Endothelial cell (in vitro differentiated cells): ENCODE measurements at regions not wholly inside any gene's neighbourhood (a gene's known extent, or its start where the extent isn't known, plus 50 kb on each side); places are given as distances from the start of the nearest gene placed in this dataset.

Experiments
- DNase-seq: peaks from one replicate; pipeline ENCODE4 v3.0.0; 2021; ENCODE audit warnings: low spot score
- H3K27ac Mint-ChIP-seq: one replicate; pipeline ENCODE4 v1.8.0; 2021; ENCODE audit warnings: mixed read lengths, inconsistent platforms; ENCODE audit not compliant: unreplicated experiment
- H3K27me3 Mint-ChIP-seq: one replicate; pipeline ENCODE4 v1.8.0; 2021; ENCODE audit warnings: mild to moderate bottlenecking, moderate library complexity, mixed read lengths, inconsistent platforms; ENCODE audit not compliant: unreplicated experiment
- H3K36me3 Mint-ChIP-seq: one replicate; pipeline ENCODE4 v1.8.0; 2021; ENCODE audit warnings: mild to moderate bottlenecking, low read depth, mixed read lengths, inconsistent platforms; ENCODE audit not compliant: unreplicated experiment
- H3K4me1 Mint-ChIP-seq: one replicate; pipeline ENCODE4 v1.8.0; 2021; ENCODE audit warnings: mild to moderate bottlenecking, mixed read lengths, inconsistent platforms; ENCODE audit not compliant: unreplicated experiment
- H3K4me3 Mint-ChIP-seq: one replicate; pipeline ENCODE4 v1.8.0; 2021; ENCODE audit warnings: mild to moderate bottlenecking, mixed read lengths, inconsistent platforms; ENCODE audit not compliant: unreplicated experiment
- H3K9me3 Mint-ChIP-seq: one replicate; pipeline ENCODE4 v1.8.0; 2021; ENCODE audit warnings: mixed read lengths, inconsistent platforms; ENCODE audit not compliant: unreplicated experiment
- TF ChIP-seq, protein P1 (sequence below): fragments of 200-600 bp; sonication (generic); IDR thresholded peaks from one replicate; pipeline ENCODE4 v1.5.0; 2021; ENCODE audit warnings: antibody characterized with exemption; ENCODE audit not compliant: unreplicated experiment

DNA sequence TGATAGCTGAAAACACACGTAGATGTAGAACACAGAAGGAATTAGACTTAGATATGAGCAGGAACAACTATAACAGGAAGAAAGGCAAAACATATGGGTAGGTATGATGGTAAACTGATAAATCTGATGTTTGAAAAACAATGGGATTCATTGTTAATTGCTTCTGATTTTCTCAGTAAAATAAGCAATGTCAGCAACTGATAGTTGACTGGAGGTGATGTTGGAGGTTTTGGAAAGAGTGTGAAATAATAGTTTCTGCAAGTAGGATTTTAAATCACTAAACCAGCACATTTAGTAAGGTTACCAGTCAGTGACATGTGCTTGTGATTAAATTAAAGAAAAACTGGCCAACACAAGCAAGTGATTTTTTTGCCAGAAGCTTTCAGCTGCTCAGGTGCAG lies 123.0 kb upstream of the CPNE8 start:
- DNase-seq: no peak

DNA sequence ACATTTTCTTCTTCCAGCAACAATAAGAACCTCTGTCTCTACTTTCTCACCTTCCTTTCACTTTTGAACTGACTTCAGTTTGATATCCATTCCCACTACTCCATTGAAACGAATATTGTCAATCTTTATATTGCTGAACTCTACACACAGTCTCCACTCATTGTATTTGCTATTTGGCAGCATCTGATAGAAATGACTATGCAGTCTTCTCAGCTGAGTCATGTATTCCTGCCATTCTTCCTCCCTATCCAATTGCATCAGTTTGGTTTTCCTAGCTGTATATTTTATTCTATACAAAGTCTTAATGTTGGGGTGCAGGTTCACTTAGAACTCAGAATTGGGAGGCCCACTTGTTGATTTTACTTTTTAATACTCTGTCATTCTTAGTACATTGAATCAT lies 107.5 kb upstream of the CPNE8 start:
- Mint-ChIP-seq H3K27ac (no peak overlapping the region), H3K4me1 (no peaks in the 10 kb centered on the region), H3K27me3 (no peaks in the 10 kb centered on the region), H3K9me3 (no peaks in the 10 kb centered on the region), H3K36me3 (no peaks in the 10 kb centered on the region), H3K4me3 (no peak overlapping the region)
- no peak for DNase-seq
- TF ChIP-seq, protein P1, sequence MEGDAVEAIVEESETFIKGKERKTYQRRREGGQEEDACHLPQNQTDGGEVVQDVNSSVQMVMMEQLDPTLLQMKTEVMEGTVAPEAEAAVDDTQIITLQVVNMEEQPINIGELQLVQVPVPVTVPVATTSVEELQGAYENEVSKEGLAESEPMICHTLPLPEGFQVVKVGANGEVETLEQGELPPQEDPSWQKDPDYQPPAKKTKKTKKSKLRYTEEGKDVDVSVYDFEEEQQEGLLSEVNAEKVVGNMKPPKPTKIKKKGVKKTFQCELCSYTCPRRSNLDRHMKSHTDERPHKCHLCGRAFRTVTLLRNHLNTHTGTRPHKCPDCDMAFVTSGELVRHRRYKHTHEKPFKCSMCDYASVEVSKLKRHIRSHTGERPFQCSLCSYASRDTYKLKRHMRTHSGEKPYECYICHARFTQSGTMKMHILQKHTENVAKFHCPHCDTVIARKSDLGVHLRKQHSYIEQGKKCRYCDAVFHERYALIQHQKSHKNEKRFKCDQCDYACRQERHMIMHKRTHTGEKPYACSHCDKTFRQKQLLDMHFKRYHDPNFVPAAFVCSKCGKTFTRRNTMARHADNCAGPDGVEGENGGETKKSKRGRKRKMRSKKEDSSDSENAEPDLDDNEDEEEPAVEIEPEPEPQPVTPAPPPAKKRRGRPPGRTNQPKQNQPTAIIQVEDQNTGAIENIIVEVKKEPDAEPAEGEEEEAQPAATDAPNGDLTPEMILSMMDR: no peak

More for the DNA sequence above, 123.0 kb upstream of the CPNE8 start:
- Mint-ChIP-seq H3K36me3 (no peaks in the 10 kb centered on the region), H3K4me3 (no peak overlapping the region), H3K4me1 (peaks cover 4% of the 10 kb centered on the region), H3K27ac (no peak overlapping the region), H3K9me3 (no peaks in the 10 kb centered on the region), H3K27me3 (no peaks in the 10 kb centered on the region)
- TF ChIP-seq, protein P1: no peak

- no peak for DNase-seq
- H3K4me1 Mint-ChIP-seq: no peaks in the 10 kb centered on the region
- H3K36me3 Mint-ChIP-seq: no peaks in the 10 kb centered on the region
- no peak overlapping the region for H3K4me3 Mint-ChIP-seq
- TF ChIP-seq, protein P1: no peak
- H3K27me3 Mint-ChIP-seq: no peaks in the 10 kb centered on the region
- no peaks in the 10 kb centered on the region for H3K9me3 Mint-ChIP-seq
- no peak overlapping the region for H3K27ac Mint-ChIP-seq
Observed at GRCh38 chr12:39011166-39011565, 105.8 kb upstream of the CPNE8 start.

DNA sequence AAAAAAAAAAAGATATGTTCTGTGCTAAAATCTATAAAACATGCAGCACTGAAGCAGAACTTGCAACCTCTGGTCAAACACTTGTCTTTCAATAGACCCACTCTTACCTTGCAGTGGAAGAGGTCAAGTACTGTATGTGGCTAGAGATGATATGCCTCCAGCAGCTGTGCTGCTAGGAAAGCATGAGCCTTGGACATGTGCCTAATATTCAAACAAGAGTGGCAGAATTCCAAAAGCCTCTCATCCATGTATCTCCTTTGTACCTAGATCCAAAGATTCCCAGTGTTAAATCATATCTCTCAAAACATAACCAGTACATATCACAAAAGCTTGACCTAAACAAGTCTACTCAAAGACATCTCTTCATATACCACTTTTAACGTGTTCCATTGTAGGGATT lies 105.0 kb upstream of the CPNE8 start:
- H3K27me3 Mint-ChIP-seq: no peaks in the 10 kb centered on the region
- H3K4me3 Mint-ChIP-seq: no peak overlapping the region
- H3K27ac Mint-ChIP-seq: no peak overlapping the region
- DNase-seq: no peak
- H3K36me3 Mint-ChIP-seq: no peaks in the 10 kb centered on the region
- H3K4me1 Mint-ChIP-seq: no peaks in the 10 kb centered on the region
- TF ChIP-seq, protein P1: no peak
- no peaks in the 10 kb centered on the region for H3K9me3 Mint-ChIP-seq

GRCh38 chr12:39007619-39008018 lies 102.2 kb upstream of the CPNE8 start:
- no peaks in the 10 kb centered on the region for H3K36me3 Mint-ChIP-seq

More at GRCh38 chr12:39007619-39008018, 102.2 kb upstream of the CPNE8 start:
- Mint-ChIP-seq H3K27ac (no peak overlapping the region), H3K4me1 (peaks cover 6% of the 10 kb centered on the region), H3K9me3 (no peaks in the 10 kb centered on the region), H3K4me3 (no peak overlapping the region), H3K27me3 (no peaks in the 10 kb centered on the region)
- TF ChIP-seq, protein P1: no peak
- no peak for DNase-seq
